ENCODE measurements at regions not wholly inside any gene's neighbourhood (a gene's known extent, or its start where the extent isn't known, plus 50 kb on each side); places are given as distances from the start of the nearest gene placed in this dataset.

GRCh38 chr9:99345942-99346341 is 123.9 kb downstream of the SEC61B start:
- intact Hi-C loops (cut with DNase I, micrococcal nuclease): no loop called here
- no peak for DNase-seq
- TF ChIP-seq CTCF (IDR thresholded peaks at IDR 0.05): no peak

GRCh38 chr9:99347568-99347967 is 125.5 kb downstream of the SEC61B start:
- DNase-seq: no peak
- H3K4me3 ChIP-seq: no peak overlapping the region
- ATAC-seq: no peak
- intact Hi-C loops (cut with DNase I, micrococcal nuclease): no loop called here
- no peaks in the 10 kb centered on the region for H3K4me1 ChIP-seq (ENCODE audit: low read depth)
- H3K9me3 ChIP-seq: no peaks in the 10 kb centered on the region
- no peak for TF ChIP-seq CTCF (IDR thresholded peaks at IDR 0.05)
- no peaks in the 10 kb centered on the region for H3K36me3 ChIP-seq (ENCODE audit: low read depth)

More at GRCh38 chr9:99345942-99346341, 123.9 kb downstream of the SEC61B start:
- no peaks in the 10 kb centered on the region for H3K36me3 ChIP-seq (ENCODE audit: low read depth)
- H3K4me1 ChIP-seq (ENCODE audit: low read depth): no peaks in the 10 kb centered on the region
- ATAC-seq: no peak
- H3K4me3 ChIP-seq: no peak overlapping the region
- H3K9me3 ChIP-seq: no peaks in the 10 kb centered on the region

- no peaks in the 10 kb centered on the region for H3K4me1 ChIP-seq (ENCODE audit: low read depth)
- no peak overlapping the region for H3K4me3 ChIP-seq
- no peak for ATAC-seq
- no peak for DNase-seq
- no peaks in the 10 kb centered on the region for H3K36me3 ChIP-seq (ENCODE audit: low read depth)
- intact Hi-C loops (cut with DNase I, micrococcal nuclease): no loop called here
- no peak for TF ChIP-seq CTCF (IDR thresholded peaks at IDR 0.05)
- no peaks in the 10 kb centered on the region for H3K9me3 ChIP-seq
Observed at GRCh38 chr9:99348289-99348688, 126.2 kb downstream of the SEC61B start.

- no peak for TF ChIP-seq CTCF (IDR thresholded peaks at IDR 0.05)
- H3K36me3 ChIP-seq (ENCODE audit: low read depth): no peaks in the 10 kb centered on the region
- no peaks in the 10 kb centered on the region for H3K9me3 ChIP-seq
- ATAC-seq: no peak
- intact Hi-C loops (cut with DNase I, micrococcal nuclease): no loop called here
- no peak overlapping the region for H3K4me3 ChIP-seq
- DNase-seq: no peak
- no peaks in the 10 kb centered on the region for H3K4me1 ChIP-seq (ENCODE audit: low read depth)
Observed at GRCh38 chr9:99349870-99350269, 127.8 kb downstream of the SEC61B start.

- Histone ChIP-seq H3K9me3 (no peaks in the 10 kb centered on the region), H3K4me1 (ENCODE audit: low read depth) (no peaks in the 10 kb centered on the region), H3K4me3 (no peak overlapping the region), H3K36me3 (ENCODE audit: low read depth) (no peaks in the 10 kb centered on the region)
- DNase-seq (no peak), ATAC-seq (no peak)
- TF ChIP-seq CTCF (IDR thresholded peaks at IDR 0.05): no peak
- intact Hi-C loops (cut with DNase I, micrococcal nuclease): no loop called here
Observed at GRCh38 chr9:99350461-99350860, 128.4 kb downstream of the SEC61B start.

- Histone ChIP-seq H3K4me1 (ENCODE audit: low read depth) (no peaks in the 10 kb centered on the region), H3K9me3 (no peaks in the 10 kb centered on the region), H3K36me3 (ENCODE audit: low read depth) (no peaks in the 10 kb centered on the region), H3K4me3 (no peak overlapping the region)
- intact Hi-C loops (cut with DNase I, micrococcal nuclease): no loop called here
- DNase-seq (no peak), ATAC-seq (no peak)
- TF ChIP-seq CTCF (IDR thresholded peaks at IDR 0.05): no peak
Observed at GRCh38 chr9:99351647-99352046, 129.6 kb downstream of the SEC61B start.
